GM12892 (cell line): ENCODE measurements at regions not wholly inside any gene's neighbourhood (a gene's known extent, or its start where the extent isn't known, plus 50 kb on each side); places are given as distances from the start of the nearest gene placed in this dataset.

Experiments
- POLR2A ChIP-seq: IDR thresholded peaks from 2 replicates; pipeline ENCODE4 v1.6.1; 2011; ENCODE audit warnings: low read depth, low read length, control low read depth
- POLR2AphosphoS5 ChIP-seq: IDR thresholded peaks from 2 replicates; pipeline ENCODE4 v1.6.1; 2011; ENCODE audit warnings: low read depth, low read length, control low read depth
- TAF1 ChIP-seq: IDR thresholded peaks from 2 replicates; pipeline ENCODE4 v1.6.1; 2011; ENCODE audit warnings: low read depth, mild to moderate bottlenecking, control low read depth, low read length, borderline replicate concordance

DNA sequence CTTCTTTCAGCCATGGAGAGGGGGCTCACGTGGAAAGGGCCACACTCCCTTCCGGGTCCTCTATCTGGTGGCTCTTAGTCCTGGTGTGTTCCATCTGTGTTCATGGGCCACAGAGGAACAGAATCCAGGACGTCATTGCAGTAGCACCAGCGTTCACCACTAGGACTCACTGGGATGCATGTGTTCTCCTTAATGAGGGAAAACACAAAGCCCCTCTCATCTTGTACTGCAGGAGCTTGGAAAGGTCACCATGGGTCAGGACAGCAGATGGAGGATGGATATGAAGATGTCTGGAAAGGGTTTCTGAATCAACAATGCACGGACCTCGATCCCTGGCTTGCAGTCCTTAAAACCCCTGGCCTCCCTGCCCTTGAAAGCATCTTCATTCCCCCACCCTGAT, 113.8 kb upstream of the THY1 start:
- TF ChIP-seq POLR2A (no peak), POLR2AphosphoS5 (no peak), TAF1 (no peak)
